ENCODE measurements at regions not wholly inside any gene's neighbourhood (a gene's known extent, or its start where the extent isn't known, plus 50 kb on each side); places are given as distances from the start of the nearest gene placed in this dataset.

DNA sequence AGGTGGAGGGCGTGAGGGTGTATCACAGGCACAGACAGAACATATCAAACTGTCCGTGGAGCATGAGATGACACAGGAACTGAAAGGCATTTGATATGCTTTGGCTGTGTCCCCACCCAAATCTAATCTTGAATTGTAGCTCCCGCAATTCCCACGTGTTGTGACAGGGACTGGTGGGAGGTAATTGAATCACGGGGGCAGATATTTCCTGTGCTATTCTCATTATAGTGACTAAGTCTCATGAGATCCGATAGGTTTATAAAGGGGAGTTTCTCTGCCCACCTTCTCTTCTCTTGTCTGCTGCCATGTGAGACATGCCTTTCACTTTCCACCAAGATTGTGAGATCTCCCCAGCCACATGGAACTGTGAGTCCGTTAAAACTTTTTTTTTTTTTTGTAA lies 123.1 kb upstream of the PIEZO2 start:
- no peak for TF ChIP-seq CTCF (conservative IDR thresholded peaks at IDR 0.05)
- no peak for TF ChIP-seq ZFX (IDR thresholded peaks at IDR 0.05)
